ENCODE measurements at regions not wholly inside any gene's neighbourhood (a gene's known extent, or its start where the extent isn't known, plus 50 kb on each side); places are given as distances from the start of the nearest gene placed in this dataset.

DNA sequence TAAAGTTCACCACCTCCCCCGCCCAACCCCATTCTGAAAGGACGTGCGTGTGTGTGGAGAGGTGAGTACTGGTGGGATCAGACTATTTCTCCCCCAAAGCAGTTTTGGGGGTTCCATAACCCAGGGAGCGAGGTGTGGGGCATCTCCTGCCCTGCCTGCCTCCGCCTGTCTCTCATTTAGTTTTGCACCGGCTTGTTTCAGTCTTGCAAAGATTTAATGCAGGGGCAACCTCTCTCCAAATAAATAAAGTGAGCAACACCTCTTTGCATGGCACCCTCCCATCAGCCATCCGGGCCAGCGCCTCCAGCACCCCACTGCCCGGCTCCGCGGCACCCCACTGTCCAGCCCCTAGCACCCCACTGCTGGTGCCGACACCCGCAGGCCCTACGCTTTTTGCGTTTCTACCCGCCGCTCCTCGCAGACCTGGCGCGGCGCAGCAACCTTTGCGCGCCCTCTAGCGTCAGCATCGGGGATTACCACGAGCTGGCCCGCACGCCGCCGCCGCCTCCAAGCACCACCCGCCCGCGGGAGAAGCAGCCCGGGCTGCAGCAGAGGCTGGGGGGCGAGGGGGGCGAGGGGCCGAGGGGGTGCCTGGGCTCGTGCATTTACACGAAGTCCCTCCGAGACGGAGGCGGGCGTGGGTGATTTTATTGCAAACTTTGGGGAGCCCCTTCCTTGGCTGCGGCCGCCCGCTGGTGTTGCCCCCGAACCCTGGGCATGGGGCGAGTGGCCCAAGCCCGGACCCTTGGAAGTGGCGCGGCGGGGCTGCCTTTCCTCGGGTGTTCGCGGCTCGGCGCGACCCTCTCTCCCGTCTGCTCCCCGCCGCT, 55.8 kb upstream of the VRK1 start:
- peaks cover 7% of the 10 kb centered on the region for H3K4me1 Mint-ChIP-seq (ENCODE audit: low read depth)
- no peaks in the 10 kb centered on the region for H3K36me3 Mint-ChIP-seq (ENCODE audit: insufficient read depth)
- ATAC-seq (peak; percentile 94 to 95), DNase-seq (peak; percentile 73)
- H3K4me3 Mint-ChIP-seq: peak overlapping the region; percentile 68
- H3K27me3 Mint-ChIP-seq (ENCODE audit: low read depth): peaks cover 78% of the 10 kb centered on the region
- H3K9me3 Mint-ChIP-seq: no peaks in the 10 kb centered on the region

DNA sequence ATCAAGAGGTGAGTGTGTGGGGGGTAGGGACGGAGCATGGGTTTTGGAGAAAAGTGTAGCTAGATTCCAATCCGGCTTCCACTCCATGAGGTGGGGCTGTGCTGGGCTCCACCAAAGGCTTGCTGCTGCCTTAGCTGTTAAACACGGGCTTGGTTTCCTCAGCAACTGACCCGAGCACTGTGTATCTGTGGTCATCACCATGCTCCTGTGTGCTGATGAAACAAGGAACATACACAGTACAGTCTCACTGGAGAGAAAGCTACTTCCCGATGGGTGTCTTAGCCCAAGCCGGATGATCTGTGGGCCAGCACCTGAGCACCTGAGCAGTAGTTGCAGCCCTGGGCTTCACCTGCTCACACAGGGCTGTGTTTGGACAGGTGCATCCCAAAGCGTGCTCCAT, 52.9 kb upstream of the VRK1 start:
- no peak for ATAC-seq
- H3K4me3 Mint-ChIP-seq: no peak overlapping the region
- H3K36me3 Mint-ChIP-seq (ENCODE audit: insufficient read depth): no peaks in the 10 kb centered on the region
- H3K9me3 Mint-ChIP-seq: no peaks in the 10 kb centered on the region
- H3K4me1 Mint-ChIP-seq (ENCODE audit: low read depth): peaks cover 7% of the 10 kb centered on the region
- peaks cover 56% of the 10 kb centered on the region for H3K27me3 Mint-ChIP-seq (ENCODE audit: low read depth)
- no peak for DNase-seq

DNA sequence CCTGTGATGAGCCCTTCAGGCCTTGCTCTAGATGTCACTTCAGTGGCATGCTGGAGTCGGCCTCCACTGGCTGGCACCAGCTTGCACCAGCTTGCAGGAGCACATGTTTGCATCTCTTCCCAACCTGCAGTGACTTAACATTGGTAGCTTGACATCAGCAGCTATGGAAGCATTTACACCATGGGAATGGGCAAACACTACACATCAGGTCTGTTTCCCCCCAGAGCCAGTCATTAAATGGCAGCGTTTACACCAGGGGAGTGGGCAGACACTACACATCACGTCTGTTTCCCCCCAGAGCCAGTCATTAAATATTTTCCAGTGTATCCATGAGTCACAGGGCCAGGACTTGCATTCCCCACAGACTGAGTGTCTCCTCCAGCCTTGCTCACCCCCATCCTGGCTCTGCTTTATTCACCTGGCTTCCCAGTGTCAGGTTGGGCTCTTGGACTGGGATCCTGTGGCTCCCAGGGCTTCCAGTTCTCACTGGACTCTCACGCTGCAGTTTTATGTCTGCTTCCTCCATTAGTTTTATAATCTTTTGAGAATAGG, 51.6 kb upstream of the VRK1 start:
- Mint-ChIP-seq H3K36me3 (ENCODE audit: insufficient read depth) (no peaks in the 10 kb centered on the region), H3K9me3 (no peaks in the 10 kb centered on the region), H3K4me1 (ENCODE audit: low read depth) (peaks cover 7% of the 10 kb centered on the region), H3K27me3 (ENCODE audit: low read depth) (peaks cover 49% of the 10 kb centered on the region), H3K4me3 (no peak overlapping the region)
- no peak for ATAC-seq
- DNase-seq: no peak

DNA sequence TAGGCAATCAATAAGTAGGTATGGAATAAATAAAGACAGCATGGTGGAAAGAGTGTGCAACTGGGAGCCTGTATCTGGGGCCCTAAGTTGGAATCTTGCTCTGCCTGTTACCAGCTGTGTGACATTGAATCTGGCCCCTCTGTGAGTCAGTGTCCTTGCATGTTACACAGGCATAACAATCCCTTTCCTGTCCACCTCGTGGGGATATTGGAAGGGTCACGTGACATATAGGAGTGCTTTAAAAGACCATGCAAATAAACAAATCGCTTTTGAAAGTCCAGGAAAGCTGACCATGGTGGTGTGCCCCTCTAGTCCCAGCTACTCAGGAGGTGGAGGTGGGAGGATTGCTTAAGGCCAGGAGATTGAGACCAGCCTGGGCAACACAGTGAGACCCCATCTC, 51.1 kb upstream of the VRK1 start:
- no peak overlapping the region for H3K4me3 Mint-ChIP-seq
- no peak for DNase-seq
- no peaks in the 10 kb centered on the region for H3K9me3 Mint-ChIP-seq
- peaks cover 44% of the 10 kb centered on the region for H3K27me3 Mint-ChIP-seq (ENCODE audit: low read depth)
- no peaks in the 10 kb centered on the region for H3K36me3 Mint-ChIP-seq (ENCODE audit: insufficient read depth)
- peaks cover 5% of the 10 kb centered on the region for H3K4me1 Mint-ChIP-seq (ENCODE audit: low read depth)
- ATAC-seq: no peak

DNA sequence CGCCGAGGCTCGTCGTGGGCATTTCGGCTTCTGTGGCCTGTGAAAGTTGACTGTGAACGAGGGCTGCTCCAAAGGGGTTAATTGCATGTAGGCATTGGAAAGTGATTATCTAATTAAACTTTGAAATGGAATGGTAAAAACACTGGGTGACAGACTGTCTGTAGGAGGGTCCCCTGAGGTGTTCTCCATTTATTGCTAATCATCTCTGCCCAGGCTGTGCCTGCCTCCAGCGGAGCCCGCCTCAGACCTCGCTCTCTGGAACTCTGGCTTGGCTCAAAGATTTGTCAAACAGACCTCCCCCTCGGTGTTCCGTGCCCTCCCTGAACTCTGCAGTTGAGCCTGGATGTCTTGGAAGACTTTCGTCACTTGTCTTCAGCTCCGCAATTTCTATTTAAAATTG, 50.2 kb upstream of the VRK1 start:
- Mint-ChIP-seq H3K9me3 (no peaks in the 10 kb centered on the region), H3K36me3 (ENCODE audit: insufficient read depth) (no peaks in the 10 kb centered on the region), H3K4me1 (ENCODE audit: low read depth) (peaks cover 2% of the 10 kb centered on the region), H3K4me3 (no peak overlapping the region), H3K27me3 (ENCODE audit: low read depth) (peaks cover 38% of the 10 kb centered on the region)
- no peak for DNase-seq
- ATAC-seq: no peak

All from activated T-cell treated with anti-CD3 and anti-CD28 coated beads, Interleukin-2, amount 50 U/mL, for 4 hours (primary cell).